ENCODE measurements at regions not wholly inside any gene's neighbourhood (a gene's known extent, or its start where the extent isn't known, plus 50 kb on each side); places are given as distances from the start of the nearest gene placed in this dataset.

- TF ChIP-seq CTCF (IDR thresholded peaks at IDR 0.05 in 4 of 5, conservative IDR thresholded peaks at IDR 0.05 in 1 of 5) (no peak), POLR2A (IDR thresholded peaks at IDR 0.05) (no peak)
Observed at GRCh38 chr7:68559518-68559917, 1038.8 kb upstream of the AUTS2 start.

All from gastrocnemius medialis (tissue), 4 donors.